Hematopoietic multipotent progenitor cell treated with erythropoietin and hydrocortisone succinate and interleukin-3 and kit ligand, for 4 days (in vitro differentiated cells): ENCODE measurements at regions not wholly inside any gene's neighbourhood (a gene's known extent, or its start where the extent isn't known, plus 50 kb on each side); places are given as distances from the start of the nearest gene placed in this dataset.

Experiments used
- DNase-seq: peaks from one replicate; pipeline ENCODE4 v3.0.0-alpha.2; 2015

DNA sequence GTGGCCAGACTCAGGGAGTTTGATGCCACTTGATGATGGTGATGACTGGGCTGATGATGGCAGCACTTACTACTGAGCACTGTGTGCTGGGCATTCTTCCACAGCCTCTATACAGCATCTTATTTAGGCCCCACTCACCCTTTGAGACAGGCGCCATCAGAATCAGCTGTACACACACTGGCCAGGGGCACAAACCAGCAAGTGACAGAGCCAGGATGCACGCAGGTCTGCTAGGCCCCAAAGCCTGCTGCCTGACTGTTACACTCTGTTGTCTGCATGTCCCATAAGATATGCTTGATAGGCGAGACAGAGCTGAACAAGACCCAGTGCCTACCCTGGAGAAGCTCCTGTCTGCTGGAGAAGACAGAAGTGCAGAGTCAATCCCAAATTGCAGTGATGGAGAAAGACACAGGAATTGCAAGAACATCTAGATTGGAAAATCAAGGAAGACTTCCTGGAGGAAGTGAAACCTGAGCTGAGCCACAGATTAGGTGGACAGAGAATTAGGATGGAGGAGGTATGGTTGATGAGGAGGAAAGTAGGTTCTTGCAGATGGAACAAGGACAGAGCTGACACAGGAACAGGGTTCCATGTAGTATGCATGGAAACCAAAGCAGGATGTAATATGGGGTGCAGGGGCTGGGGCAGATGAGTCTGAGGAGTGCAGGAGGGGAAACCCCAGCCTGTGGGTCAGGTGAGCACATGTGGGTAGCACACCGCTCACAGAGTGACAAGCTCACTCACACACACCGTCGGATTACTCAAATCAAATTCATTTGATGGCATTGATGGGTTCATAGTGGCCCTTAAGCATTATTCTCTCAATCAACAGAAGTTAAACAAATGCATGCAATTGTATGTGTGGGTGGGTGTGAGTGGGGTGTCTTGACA lies 117.3 kb downstream of the BEGAIN start:
- DNase-seq = no peak

DNA sequence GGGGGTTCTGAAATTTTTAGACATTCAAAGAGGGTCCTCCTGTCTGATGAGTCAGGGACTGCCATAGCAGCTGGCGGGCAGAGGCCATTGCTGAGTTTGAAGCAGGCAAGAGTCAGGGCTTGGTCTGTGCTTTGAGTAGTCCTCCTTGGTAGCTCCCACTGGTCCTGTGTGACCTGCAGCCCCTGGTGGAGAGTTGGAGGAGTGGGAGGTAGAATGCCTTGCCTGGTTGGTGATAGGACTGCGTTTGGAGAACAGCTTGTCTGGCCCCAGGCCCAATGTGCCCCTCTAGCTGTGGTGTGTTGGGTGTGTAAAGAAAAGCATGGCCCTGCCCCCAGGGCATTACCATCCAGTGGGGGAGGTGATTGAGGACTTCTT lies 116.7 kb downstream of the BEGAIN start:
- DNase-seq = peak; percentile 34

DNA sequence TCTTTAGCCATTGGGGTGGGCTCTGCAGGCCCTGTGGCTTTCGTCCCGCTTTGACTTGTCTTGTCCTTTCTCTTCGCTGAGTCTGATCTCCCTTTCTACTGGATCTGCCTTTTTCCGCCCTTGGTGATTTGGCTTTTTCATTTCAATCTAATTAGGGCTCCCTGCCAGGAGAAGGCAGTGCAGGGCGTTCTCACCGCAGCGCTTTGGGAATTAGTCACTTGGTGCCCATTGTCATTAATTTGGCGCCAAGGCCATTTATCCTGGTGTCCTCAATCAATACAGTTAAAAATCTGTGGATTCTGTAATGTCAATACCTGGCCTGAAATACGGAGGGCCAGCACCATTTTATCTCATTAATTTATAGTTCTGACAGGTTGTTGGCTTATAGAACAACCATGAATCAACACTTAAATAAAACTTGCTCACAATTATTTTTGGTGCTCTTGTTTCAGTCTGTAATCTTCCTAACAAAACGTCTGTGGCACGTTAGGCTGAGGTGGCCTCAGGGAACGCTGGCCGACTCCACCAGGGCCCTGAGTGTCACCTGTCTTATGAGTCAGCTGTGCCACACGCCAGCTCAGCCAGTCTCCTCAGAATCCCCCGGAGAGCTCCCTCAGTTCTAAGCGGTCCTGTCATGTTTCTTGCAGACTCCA lies 115.7 kb downstream of the BEGAIN start:
- no peak for DNase-seq

DNA sequence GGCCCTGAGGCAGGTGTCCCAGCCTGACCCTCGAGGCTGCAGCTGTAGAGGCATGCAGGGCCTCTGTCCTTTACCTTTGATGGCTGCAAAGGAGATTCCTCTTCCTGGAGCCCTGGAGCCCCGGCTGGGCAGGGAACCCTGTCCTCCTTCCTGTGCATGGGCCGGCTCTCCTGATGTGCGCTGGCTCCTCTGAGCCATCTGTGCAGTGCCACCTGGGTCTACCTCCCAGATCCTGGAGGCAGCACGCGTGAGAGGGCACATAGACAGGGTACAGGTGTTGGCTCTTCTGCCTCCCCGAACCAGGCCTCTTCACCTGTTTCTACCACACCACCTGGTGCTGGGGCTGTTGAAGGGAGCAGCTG lies 115.1 kb downstream of the BEGAIN start:
- no peak for DNase-seq

DNA sequence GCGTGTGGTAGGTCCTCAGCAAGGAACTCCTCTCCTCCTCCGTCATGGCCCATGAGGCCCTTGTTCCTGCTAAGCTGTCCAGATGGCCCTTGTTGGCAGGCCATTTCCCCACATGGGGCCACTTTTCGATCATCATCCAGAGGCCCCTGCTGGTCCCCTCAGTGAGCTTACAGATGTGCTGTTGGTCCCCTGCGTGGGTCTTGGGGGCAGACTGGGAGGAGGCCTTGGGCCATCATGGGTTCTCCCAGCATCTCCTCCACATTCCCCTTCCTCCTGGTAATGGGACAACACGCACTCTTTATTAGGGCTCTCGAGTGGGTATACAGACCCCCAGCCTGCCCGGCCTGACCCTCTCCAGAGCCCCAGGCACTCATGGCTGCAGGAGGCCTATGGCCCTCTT lies 114.7 kb downstream of the BEGAIN start:
- no peak for DNase-seq

DNA sequence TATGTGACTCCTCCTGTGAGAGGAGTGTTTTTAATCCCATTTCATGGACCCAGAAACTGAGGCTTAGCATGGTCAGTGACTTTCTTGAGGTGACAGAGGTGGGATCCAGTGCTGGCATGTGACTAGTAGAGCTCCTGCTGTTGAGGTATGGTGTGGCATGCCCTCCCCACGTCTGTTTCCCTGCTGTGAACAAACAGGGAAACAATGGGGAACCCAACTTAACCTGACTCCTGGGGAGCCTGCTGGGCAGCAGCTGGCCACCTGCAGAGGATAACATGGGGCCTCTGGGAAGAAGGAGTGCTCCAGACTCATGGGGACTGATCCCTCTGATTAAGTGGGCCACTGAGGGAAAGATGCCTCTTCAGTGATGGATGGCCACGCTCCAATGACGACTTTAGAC lies 114.0 kb downstream of the BEGAIN start:
- DNase-seq = no peak

DNA sequence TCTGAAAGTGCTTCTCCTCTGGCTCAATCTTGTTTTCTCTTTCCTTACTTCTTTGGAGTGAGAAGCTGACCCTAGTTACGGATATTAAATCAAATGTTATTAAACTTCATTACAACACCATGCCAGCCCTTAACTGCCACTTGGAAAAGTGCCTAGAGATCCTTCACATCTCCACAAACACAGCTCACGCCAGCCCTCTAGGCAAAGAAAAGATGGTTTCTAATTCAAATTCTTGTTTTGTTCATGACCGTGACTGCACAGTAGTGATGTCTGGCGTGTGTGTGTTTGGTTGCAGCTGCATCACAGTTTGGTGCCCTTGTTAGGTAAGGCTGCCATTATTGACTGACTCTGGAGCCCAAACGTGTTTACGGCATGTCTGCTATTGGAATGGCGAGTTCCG lies 113.0 kb downstream of the BEGAIN start:
- no peak for DNase-seq

DNA sequence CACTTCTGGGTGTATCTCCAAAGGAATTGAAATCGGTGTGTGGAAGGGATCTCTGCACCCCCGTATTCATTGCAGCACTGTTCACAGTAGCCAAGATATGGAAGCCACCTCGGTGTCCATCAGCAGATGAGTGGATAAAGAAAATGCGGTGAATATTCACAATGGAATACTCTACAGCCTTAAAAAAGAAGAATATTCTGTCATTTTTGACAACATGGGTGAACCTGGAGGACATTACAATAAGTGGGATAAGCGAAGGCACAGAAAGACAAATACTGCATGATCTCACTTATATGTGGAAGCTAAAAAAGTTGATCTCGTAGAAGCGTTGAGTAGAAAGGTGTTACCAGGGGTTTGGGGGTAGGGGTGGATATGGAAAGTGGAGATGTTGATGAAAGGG lies 111.9 kb downstream of the BEGAIN start:
- no peak for DNase-seq

DNA sequence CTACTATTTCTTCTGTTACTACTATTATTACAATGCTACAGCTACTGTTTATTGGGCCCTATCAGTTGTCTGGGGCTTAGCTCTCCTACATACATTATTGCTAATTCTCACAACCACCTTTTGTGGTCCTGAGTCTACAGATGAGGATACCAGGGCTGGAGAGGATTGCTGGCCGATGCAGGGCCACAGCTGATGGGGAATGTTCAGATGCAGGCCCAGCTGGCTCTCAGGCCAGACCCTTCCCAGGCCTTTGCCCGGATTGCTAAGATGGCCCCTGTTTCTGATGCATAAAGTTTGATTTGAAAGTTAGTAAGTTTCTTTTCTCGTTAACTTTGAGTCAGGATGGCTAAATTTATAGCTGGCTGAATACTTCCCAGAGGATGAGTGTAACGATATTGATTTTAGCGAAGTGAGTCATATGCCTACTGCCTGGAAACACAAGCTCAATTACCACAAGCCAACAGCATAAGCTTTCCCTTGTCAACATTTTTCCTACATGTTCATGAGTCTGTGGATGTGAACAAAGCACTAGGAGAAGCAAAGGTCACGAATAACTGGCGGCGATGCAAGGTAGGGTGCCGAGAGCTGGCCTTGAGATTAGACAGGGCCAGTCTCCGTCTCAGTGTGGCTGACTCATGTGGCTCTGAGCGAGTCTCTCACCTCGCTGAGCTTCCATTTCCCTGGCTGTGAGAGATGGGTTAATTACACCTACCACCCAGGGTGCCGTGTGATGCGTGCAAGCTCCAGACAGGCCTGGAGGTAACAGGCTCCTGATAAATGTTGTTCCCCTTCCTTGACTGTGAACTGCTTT lies 111.0 kb downstream of the BEGAIN start:
- no peak for DNase-seq

DNA sequence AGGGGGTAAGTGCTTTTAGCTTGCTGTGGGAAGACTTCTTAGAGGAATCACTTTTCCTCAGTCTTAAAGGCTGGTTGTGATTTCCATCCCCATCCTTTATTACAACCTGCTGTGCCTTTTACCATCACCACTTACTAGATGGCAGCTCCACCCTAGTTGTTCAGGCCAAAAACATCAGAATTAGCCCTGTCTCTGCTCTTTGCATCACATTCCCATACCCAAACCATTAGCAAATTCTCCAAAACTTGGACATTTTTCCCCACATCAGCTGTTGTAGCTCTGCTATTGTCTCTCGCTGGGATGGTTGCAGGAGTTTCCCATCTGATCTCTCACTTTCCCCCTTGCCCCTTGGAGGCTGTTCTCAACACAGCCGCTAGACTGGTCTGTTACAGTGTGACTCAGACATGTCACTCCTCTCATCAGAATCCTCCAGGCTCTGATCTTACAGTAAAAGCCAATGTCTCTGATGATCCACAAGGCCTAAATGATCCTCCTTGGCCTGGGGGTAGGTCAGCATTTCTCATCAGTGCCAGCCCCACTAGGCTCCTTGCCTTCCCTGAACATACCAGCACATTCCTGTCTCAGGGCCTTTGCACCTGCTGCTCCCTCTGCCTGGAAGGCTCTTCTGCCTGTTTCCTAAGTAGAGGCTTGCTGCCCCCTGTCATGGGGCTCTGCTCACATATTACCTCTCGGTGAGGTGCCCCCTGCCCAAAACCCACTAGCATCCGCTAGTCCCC lies 102.5 kb downstream of the BEGAIN start:
- no peak for DNase-seq

DNA sequence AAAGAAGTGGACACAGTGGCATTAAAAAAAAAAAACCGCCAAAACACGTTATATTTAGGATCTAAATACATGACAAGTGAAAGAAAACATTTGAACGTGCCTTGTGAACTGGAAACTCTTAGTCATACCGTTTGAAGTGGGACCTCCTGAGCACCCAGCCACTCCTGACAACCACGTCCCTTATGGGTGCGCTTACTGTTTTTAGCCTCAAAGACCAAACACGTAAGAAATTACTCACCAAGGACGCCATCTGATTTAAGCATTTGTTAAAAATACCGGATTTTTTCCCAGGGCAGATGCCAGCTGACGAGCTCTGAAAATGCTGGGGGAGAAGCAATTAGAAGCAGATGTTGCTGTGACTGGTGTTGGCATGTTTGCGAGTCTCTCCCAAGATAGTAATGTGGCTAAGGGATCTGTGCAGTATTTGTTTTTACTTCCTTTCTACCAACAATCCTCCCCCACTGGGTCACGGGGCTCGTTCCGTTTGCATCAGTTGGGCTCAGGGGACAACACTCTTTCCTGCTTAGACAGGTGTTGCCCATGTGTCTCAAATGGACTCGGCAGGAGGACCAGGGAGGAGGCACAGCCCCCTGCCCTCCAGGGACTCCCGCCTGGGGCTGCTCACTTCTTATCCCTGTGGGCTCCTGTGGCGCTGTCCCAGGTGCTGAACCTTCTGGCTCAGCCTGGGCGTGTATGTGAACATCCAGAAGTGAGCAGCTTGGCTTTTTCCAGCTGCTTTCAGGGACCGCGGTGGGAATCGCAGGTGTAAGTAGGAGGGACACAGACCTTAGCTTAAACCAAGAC lies 101.0 kb downstream of the BEGAIN start:
- DNase-seq = peak; percentile 83
